NCI-H2171 (cell line): ENCODE measurements at regions not wholly inside any gene's neighbourhood (a gene's known extent, or its start where the extent isn't known, plus 50 kb on each side); places are given as distances from the start of the nearest gene placed in this dataset.
"Not testable (repeated sequence)": the region's sequence is repeated elsewhere in the genome, so short reads cannot be mapped to it uniquely, and the experiment has no call there.

Experiments
- DNase-seq: peaks from one replicate; lab custom pipeline; 2025; lab: John Stamatoyannopoulos, UW

DNA sequence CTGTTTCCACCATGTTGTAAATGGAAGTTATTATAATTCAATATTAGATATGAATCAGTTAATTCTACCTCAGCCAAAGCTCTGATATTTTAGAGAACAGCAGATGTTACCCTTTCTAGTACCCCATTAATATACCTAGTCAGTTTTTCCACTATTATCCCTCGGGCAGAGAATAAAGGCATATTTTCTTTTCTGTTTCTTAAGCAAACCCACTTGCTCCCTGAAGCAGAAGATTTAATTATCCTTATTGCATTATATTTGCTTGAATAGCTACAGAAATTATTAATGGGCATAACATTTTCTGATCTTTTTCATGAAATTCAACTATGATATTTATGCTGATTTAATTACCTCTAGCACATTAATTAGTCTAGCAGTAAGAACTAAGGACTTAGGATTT is 832.9 kb upstream of the FBXO33 start:
- DNase-seq: no peak

DNA sequence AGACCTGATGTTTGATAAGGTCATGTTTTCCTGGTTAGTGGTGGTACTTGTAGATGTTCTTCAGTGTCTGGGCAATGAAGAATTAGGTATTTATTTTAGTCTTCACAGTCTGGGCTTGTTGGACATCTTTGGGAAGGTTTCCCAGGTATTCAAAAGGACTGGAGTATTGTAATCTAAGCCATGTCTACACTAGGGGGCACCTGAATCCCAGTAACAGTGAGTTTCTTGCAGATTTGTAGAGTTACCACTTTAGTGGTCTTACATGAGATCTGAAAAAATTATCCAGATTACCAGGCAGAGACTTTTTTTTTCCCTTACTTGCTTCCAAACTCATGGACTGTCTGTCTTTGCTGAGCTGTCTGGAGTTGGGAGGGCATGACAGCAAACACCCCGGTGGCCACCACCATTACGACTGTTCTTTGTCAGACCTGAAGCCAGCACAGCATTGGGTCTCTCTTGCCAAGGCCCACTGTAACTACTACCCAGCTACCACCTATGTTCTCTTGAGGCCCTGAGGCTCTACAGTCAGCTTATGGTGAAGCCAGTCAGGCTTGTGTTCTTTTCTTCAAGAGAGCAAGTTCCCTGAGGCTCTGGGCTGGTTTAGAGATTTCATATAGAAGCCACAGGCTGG is 820.7 kb upstream of the FBXO33 start:
- no peak for DNase-seq

DNA sequence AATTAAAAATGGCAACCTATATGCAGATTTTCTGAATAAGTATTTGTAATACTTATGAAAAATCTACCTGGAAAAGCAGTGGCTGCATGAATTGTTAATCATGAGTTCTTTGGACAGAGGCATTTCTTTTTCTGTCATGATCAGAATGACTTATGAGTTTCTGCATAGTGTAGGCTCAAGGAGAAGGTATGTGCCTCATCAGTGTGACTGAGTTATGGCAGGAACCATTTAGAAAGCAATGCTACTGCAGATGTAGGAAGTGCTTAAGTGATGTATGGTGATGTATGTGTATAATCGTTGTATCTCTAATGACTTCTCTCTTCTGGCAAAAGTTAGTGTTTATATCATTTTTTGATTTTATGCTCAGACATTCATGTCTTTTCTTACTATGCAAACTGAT is 816.4 kb upstream of the FBXO33 start:
- no peak for DNase-seq

DNA sequence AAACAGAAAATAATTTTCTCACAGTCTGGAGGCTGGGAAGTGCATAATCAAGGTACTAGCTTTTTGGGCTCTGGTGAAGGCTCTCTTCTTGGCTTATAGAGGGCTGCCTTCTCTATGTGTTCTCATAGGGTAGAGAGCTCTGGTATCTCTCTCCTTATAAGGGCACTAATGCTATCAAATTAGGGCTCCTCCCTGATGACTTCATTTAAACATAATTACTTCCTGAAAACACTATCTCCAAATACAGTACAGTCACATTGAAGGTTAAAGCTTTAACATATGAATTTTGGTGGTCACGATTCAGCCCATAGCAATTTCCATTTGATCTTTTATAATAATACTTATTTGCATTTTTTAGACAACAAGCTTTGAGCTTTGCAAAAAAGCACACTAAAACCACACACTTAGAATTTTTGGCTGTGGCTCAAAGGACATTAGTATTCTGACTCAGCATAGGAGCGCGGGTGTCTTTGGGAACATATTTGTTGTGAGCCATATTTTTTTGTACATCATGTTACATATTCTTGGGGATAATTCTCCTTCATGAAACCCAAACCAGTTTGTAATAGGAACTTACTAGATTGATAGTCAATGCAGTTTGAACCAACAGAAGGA is 808.1 kb upstream of the FBXO33 start:
- DNase-seq: no peak

DNA sequence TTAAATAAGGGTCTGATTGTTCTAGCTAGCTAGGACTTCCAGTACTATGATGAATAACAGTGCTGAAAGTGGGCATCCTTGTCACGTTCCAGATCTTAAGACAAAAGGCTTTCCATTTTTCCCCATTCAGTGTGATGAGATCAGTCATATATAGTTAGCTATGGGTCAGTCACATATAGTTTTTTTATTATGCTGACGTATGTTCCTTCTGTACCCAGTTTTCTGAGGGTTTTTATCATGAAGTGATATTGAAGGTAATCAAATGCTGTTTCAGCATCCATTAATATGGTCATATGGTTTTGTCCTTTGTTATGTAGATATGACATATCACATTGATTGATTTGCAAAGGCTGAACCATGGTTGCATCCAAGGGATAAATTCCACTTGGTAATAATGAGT is 800.1 kb upstream of the FBXO33 start:
- DNase-seq: no peak

DNA sequence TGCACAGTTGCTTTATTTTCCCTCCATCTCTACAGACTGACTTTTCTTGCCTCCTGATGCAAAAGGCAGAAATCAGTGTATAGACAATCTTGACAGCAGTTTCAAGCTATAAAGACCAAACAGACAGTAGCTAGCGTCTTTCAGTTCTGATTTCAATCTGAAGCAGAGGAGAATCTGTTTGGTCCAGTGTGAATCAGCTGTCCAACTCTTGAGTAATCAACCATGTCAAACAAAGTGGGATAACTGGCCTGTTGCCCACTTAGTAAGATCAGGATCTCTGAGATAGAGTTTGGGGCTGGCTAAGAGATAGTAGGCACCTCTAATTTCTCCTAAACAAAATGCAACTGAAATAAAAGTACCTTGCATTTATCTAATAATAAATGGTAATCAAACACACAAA is 797.4 kb upstream of the FBXO33 start:
- no peak for DNase-seq

DNA sequence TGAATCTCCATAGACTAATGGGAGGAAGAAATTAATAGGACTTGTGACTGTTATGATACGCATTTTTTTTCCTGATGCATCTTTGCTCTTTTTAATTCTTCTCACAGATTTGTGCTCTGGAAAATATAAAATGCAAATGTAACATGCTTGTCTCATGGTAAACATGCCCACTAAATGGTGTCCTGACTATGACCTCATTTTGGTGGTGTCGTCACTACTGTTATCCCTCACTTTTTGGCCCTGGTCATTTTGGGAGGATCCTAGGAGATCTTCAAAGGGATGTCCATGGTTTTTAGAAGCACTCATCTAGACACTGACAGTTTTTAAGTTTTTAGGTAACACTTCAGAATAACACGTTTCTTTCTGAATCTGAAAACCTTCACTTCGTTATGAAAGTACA is 790.8 kb upstream of the FBXO33 start:
- no peak for DNase-seq

DNA sequence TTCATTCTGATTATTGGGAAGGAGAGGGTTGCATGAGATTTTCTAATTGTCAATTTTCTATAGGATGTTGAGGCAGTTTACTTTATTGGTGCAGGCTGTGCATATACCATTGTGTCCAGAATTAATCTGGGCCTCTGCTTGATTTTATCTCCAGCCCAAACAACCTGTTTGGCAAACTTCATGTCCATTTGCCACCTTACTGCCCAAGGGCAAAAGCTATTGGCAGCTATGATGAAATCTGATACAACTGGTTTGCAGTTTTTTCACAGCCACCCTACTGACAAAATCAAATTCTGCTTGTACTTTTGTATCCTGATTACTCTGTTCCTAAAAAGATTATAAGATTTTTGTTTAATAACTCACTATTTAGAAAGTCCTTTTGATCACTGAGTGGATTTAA is 789.2 kb upstream of the FBXO33 start:
- DNase-seq: no peak

DNA sequence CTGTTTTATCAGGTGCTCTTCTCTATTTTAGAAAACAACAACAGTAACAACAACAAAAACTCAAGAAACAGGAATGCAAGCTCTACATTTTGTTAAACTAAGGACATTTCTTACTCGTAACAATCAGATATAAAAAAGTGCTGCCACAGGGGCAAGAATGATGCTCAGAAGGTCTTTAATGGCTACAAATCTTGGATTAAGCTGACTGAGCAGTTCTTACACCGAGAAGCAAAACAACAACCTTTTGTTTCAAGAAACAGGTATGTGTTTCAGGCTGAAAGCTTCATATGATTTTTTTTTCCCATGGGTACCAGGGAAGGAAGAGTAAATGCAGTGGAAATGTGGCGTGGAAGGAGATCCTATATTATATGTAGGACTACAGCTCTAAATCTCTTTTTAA is 786.8 kb upstream of the FBXO33 start:
- no peak for DNase-seq

DNA sequence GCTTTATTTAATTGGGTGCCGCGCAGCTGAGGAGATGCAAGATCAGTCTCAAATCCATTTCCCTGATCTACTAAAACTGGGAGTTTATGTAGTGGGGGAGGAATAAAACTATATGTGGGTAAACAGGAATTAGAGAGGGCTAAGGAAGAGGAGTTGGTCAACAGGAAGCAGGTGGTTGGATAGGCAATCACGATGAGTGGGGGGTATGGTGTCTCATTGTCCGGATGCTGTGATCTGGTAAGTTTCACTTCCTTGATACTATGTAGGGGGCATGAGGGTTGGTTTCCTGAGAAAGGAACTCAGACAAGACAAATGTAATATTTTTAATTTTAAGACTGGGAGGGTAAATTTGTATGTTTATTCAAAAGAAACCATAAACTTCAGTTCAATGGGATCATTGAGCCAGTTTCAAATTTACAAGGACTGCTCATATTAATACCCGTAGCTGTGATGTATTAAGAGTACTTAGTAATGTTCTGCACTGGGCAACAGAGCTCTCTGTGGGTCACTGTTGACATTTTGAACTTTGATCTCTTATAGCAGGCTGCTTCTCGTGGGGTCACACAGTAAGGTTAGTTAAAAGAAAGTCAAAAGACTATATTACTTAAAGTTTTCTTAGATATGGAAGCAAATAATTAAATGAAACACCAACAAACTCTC is 786.2 kb upstream of the FBXO33 start:
- DNase-seq: no peak

DNA sequence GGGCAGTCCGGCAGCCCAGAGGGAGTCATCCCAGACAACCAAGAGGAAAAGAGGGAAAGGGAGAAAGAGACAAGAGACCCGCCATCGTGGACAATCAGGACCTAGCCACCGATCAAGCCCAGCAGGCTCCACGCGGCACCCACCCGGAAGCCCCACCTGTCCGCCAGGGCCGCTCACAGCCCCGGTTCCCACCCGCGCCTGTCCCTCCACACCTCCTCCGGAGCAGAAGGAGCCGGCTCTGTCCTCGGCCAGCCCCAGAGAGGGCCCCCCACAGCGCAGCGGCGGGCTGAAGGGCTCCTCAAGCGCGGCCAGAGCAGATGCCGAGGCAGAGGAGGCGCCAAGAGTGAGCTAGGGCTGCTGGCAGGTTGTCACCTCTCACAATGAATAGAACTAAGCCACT is 784.7 kb upstream of the FBXO33 start:
- DNase-seq: no peak

DNA sequence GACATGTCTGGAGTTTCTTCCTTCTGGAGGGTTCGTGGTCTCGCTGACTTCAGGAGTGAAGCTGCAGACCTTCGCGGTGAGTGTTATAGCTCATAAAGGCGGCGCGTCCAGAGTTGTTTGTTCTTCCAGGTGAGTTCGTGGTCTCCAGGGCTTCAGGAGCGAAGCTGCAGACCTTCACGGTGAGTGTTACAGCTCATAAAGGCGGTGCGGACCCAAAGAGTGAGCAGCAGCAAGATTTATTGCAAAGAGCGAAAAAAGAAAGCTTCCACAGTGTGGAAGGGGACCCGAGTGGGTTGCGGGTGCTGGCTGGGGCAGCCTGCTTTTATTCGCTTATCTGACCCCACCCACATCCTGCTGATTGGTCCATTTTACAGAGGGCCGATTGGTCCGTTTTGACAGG is 784.2 kb upstream of the FBXO33 start:
- DNase-seq: not testable (repeated sequence)

DNA sequence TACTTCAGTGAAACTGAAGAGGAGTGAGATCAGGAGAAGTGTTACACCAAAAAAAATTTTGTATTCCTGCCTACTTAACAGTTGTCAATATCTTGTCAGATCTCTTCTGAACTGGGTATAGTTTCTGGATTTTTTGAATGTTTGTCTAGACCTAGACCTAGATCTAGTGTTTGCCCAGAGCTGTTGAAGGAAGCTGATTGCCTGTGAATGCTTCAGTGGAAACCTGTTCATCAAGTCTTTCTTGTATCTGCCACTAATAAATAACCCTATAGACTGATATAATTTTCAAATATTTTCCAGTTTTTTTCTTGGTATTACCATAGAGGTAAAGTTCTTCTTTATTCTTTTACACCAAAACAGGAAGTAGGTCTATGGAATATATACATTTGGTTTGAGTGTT is 781.5 kb upstream of the FBXO33 start:
- DNase-seq: no peak

DNA sequence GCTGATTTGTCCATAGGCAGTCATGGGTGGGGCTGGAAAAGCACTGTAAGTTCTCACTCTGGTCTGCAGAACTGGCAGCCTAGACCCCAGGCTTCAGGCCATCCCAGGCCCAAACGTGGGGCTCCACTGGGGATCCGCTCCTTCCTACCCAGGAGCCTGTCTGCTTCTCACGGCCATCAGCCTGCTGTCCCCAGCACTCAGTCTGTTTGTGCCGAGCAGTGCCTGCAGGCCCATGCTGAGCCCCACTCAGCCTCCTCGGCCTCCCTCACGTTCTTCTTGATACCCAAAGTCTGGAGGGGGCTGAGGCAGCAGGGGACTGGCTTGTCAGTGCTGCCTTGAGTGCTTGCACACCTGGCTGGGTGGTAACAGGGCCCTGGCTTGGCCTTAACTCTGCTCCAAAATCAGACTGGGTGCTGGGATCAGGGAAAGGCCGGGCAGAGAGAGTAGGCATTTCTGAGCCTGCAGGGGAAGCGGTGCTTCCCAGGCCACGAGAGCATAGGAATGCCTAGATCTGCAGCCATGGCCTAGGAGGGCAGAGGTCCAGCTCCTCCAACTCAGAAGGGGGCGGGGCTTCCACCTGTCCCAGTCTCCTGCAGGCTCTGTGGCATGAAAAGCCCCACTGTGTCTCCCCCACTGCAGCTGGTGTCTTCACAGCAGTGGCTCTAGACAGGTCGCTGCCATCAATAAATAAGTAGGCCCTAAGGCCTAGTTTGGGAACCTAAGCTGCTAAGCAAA is 772.4 kb upstream of the FBXO33 start:
- no peak for DNase-seq

DNA sequence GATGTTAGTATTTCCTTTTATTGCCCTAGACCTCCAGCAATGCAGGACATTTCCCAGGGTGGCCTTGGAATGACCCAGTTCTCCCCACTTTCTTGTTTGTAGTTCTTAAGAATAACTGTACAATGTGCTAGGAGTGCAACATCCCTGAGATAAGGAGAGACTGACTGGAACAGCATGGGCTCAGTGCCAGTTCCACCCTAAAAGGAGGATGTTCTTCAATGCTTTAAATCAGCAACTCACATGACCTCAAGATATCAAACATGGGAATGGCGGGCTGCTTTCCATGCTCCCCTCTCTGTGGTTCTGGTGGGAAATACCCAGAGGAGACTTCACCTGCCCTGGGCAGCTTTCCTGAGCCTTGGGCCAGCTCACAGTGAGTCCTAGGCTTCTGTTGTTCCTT is 766.9 kb upstream of the FBXO33 start:
- no peak for DNase-seq

DNA sequence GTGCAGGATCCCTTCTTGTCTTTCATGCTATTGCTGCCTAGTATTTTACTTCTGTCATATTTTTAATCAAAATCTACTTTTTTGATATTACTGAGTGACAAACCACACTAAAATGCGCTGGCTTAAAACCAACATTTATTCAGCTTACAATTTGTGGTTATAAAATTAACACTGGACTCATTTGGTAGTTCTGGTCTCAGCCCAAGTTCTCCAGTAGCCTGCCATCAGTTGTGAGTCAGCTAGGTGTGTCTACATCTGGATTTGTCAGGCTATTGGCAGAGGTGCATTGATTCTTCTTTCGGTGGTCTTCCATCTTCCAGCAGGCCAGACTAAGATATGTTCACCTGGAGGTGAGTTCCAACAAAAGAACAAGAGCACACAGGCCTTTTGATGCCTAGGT is 765.1 kb upstream of the FBXO33 start:
- no peak for DNase-seq

DNA sequence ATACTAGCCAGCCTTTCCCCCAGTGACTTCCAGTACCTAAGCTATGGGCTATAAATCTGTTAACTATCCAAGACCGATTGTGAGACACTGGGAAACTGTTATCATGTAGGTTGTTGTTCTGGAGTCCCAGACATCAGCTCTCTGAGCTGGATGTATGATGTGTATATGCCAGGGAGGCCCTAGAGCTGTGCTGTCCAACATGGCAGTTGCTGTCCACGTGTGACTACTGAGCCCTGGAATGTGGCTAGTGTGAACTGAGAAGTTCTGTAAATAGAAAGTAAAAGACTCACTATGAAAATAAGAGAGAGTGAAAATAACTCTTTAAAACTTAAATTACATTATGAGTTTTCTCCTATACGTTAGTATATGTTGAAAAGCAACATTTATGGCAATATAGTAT is 755.8 kb upstream of the FBXO33 start:
- no peak for DNase-seq

DNA sequence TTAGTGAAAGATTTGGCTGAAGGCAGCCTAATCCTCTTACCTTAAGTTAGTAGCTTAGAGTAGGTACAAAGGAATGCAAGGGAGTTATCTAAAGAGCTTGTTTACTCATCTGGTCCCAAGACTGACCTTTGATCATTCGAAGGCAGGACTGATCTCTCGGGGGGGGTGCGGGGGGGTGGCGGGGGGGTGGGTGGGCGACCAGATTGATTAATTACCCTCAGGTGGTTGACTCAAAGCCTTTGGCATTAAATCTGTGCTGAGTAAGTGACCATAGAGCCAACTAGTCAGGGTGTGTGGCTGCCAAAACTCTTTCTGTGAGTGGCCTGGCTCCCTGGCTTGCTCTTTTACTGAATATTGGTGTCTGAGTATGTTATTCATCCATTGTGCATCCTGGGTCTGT is 731.9 kb upstream of the FBXO33 start:
- no peak for DNase-seq

DNA sequence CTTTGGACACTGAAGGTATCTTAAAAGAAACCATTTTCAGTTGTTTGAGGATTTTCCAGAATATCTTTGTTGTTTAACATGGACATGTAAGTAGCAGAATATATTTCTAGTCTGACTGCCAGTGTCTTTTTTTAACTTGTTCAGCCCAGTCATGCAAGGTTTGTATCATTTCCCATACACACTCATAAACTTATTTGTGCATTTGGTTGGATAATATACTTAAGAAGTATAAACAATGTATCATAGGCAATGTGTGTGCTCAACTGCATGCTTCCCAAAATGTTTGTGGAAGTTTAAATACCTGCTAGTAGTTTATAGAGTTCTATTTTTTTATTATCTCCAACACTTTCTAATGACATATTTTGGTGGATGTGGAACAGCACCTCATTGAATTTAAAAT is 707.4 kb upstream of the FBXO33 start:
- no peak for DNase-seq

DNA sequence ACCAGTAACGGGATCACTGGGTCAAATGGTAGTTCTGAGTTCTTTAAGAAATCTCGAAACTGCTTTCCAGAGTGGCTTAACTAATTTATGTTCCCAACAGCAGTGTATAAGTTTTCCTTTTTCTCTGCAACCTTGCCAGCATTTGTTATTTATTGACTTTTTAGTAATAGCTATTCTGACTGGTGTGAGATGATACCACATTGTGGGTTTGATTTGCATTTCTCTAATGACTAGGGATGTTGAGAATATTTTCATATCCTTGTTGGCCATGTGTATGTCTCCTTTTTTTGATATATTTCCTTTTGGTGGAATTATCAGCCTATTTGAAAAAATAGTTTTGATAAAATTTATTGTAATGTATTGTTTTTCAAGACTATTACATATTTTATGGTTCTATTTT is 701.2 kb upstream of the FBXO33 start:
- no peak for DNase-seq

DNA sequence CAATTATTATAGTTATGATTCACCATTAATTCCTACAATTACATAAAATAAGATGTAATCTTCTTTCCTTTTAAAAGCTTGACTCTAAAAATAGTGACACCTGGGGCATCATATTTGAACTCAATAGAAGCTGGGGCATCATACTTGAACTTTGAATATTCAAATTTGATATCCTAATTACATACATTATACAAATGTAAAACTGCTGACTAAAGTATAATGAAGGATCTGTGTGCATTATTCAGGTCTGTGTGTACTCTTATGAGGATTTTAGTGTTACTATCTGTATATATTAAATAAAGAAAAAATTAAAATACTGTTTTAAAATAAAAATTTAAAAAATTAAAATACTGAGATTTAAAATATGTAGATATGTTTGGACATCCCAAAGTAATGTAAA is 696.9 kb upstream of the FBXO33 start:
- no peak for DNase-seq

DNA sequence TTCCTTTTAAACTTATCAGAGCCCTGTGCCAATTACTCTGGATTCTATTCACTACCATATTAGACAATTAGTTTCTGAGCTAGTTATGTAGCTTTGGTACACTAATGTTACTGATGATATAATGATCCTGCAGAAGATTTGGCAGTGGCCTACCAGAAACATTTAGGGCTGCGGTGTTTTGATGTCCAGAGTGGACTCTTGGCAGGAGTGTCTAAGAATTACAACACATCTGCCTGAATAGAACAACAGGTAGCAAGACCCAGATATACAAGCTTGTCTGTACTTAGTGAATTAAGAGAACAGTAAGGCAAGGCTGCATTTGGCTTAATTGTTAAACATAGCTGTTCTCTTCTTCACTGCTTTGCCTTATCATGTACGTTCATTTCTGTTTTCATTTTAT is 691.6 kb upstream of the FBXO33 start:
- no peak for DNase-seq

DNA sequence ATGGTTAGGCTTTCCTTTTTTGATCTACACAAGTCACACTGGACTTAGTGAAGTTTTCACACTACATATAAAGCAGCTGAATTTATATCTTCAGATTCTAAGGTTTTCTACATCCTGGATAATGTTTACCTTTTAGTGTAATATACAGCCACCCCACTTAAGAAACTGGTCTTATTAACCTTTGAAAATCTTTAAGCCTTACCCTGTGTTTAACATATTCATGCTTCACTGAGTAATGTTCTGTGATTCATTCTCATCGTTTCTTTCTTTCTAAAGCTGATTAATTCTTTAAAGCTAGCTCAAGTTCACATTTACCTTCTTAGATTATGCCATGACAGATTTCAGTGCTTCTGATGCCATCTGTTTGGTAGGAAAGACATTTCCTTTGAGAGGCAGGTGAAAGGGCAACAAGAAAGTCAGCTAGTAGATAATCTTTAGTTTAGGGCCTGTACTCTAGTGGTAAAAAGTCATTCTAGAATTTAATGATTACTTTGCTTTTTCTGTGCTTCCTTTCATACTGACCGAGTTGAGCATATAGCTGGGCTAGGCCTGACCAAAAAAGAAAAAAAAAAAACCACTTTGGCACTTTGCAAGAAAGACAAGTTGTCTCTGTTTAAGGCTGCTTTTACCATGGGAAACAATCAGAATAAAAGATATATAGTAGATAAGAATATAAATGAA is 690.9 kb upstream of the FBXO33 start:
- no peak for DNase-seq
